Left kidney (tissue), 1 donor: ENCODE measurements at regions not wholly inside any gene's neighbourhood (a gene's known extent, or its start where the extent isn't known, plus 50 kb on each side); places are given as distances from the start of the nearest gene placed in this dataset.

Experiments used
- DNase-seq: peaks from one replicate; pipeline ENCODE4 v3.0.0-alpha.2; 2013

DNA sequence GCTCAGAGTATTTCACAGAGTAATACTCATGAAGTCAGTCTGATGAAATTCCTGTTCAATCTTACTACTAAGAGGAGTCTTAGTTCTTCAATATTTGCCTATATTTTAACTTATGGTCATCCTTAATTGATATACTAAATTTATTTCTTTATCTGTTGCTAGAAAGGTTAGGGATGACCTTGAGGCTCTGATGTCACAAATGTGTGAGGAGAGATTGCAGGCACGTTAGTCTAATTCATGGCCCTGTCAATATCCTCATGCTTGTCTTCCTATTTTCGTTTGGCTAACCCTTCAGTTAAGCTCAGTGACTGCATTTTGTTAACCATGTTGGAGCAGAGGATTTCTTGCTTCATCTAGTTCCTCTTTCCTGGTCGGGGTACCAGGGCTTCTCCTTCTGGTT, 704.7 kb upstream of the COBL start:
- DNase-seq, result no peak

DNA sequence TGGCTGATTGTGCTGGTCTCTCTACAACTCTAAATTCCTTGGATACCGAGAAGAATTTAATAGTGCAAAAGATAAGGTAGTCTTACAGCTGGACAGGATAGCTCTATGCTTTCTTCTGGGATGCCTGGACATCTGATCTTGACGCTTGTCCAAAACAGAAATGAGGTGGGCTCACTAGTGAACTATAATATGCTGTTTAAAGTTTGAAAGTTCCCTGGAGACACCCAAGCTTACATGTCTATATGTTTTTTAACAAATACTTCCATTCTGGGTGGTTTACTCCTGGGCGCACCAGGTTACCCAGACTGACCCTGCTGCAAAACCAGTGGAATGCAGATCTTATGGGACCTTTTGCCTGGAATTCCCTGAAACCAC, 702.1 kb upstream of the COBL start:
- DNase-seq, result no peak

GRCh38 chr7:52017802-52018679, 701.4 kb upstream of the COBL start:
- no peak for DNase-seq

DNA sequence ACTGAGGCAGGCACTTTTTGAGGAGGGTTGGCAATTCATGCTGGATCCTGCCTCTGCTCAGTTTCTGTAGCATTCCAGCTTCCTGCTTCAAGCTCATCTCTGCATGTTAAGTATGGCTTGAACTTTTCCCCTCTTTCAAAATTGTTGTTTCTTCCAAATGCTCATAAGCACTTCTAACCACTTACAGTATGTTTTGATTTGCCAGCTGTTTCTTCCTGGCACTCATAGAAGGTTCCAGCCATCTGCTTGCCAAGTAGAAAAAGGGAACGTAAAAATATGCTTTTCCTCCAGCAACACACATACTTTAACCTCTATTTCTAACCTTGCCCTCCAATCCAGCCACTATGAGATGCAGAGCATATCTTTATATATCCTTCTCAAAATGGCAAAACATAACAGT, 692.6 kb upstream of the COBL start:
- DNase-seq, result no peak

GRCh38 chr7:52006674-52007073, 690.1 kb upstream of the COBL start:
- DNase-seq, result no peak

DNA sequence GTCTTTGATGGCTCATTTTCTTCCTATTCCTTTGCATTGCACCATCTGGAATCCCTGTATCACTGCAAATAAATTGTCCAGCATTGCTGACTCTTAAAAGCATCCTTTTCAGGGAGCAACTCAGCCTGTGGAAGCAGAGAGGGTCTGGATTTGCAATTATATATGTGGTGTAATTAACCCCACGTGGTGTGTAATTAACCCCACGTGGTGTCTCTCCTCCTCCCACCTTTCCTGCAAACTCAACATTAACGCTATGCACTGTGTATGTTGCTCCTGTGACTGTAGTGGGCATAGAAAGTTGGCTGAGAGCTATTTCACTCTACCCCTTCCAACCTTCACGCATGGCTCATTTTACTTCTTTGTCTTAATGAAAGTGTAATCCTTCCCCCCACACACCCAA, 689.0 kb upstream of the COBL start:
- no peak for DNase-seq

- no peak for DNase-seq
These were observed 679.1 kb upstream of the COBL start for GRCh38 chr7:51995596-51996179.

DNA sequence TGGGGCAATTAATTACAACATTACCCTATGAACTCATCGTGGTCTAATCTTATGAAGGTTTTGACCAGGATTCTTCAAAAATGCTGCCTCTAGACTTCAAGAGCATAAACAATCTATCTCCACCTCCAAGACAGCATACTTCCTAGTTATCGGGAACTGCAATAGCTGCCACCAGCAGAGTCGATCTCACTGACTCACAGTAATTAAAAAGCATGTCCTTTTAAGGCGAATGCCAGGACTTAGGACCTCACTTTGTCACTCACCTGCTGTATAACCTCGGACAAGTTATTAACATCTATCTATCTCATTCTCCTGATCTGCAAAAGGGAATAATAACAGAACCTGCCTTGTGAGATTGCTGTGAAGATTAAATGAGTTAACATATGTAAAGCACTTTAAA, 666.0 kb upstream of the COBL start:
- no peak for DNase-seq

GRCh38 chr7:51980812-51981211, 664.2 kb upstream of the COBL start:
- no peak for DNase-seq

DNA sequence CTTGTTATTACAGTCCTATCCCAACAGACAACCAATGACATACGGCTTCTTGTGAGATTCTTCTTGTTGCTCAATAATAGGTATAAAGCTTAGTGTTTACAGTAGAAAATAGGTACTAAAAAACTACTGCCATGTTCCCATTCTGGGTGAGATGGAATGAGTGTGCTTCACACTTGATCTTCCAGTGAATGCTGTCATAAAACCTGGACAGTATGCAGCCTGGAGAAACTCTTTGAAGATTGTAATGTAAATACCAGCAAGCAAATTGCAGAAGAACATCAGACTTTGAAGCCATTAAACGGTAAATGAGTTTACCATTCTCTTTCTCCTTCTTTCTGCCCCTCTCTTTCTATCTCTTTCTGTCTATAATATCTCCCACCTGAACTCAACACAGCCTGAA, 663.7 kb upstream of the COBL start:
- no peak for DNase-seq

DNA sequence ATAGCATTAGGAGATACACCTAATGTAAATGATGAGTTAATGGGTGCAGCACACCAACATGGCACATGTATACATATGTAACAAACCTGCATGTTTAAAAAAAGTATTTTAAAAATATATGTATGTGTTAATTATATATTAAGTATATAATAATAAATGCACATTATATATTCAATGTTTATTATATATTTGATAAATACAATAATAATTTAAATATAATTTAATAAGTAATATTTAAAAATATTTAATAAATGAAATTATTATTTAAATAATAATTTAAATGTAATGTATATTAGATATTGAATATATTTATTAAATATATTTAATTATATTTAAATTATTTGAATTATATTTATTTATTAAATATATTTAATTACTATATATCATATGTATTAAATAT, 661.3 kb upstream of the COBL start:
- DNase-seq, result no peak

DNA sequence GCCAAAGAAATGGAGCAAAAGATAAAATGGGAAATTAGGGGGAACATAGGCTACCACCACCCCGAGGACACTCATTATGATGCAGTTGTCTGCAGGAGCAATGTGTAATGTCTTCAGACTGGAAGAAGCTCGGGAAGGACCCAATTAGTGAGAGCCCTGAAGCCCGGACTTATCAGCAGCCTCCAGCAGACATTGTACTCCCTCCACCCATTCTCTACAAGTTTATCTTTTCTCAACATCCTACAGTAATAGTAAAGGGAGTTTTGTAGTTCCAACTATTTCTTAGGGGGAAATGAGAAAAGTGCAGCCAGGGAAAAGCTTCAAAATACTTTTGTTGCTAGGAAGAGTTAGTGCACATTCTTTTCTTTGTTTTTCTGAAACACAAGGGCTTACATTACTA, 657.3 kb upstream of the COBL start:
- DNase-seq, result no peak

DNA sequence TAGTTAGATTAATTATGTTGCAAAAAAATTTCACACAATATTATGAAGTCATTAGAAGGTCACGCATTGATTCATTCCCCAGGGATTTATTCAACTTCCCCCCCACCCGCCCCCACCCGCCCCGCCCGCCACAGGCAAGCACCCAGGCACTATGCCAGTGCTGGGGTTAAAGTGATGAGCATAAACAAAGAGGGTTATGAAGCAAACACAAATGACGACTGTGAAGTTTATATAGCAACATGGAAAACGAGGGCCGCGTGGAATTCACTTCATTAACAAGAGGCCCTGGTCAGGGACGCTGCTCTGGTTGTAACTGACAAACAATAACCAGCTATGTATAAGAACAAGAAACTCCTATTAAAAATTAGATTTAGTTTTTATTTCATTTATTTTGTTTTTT, 656.5 kb upstream of the COBL start:
- DNase-seq, result no peak

DNA sequence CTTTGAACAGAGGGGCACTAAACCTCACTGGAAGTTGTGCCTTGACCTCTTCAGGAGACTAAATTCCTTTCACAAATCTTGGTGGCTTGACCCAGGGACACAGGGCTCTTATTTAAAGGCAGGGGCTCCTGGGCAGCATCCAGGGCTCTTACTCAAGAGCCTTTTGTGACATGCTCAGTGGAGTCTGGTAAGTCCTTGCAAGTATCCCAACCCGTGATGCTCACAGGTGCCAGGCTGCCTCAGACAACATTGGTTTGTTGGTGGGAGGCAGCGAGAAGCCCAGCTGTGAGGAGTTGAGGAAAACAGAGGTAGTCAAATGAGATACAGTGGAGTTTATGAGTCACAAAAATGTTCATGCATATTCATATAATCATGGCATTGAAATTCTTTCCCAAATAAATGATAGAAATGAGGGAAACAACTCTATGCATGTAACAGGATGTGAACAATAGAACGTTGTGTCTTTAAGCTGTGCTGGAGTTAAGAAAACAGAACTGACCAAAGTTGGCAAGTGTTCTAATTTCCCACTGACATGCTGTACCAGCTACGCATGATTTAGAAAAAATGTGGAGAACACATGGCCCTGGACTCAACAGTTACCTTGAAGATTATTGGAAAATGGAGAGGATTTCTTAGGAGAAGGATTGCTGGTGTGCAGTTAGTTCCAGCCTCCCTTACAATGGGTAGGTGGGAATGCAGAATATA, 654.5 kb upstream of the COBL start:
- no peak for DNase-seq

GRCh38 chr7:51968461-51968860, 651.9 kb upstream of the COBL start:
- DNase-seq, result no peak

- DNase-seq, result no peak
These were observed 648.8 kb upstream of the COBL start for GRCh38 chr7:51965454-51965853.

DNA sequence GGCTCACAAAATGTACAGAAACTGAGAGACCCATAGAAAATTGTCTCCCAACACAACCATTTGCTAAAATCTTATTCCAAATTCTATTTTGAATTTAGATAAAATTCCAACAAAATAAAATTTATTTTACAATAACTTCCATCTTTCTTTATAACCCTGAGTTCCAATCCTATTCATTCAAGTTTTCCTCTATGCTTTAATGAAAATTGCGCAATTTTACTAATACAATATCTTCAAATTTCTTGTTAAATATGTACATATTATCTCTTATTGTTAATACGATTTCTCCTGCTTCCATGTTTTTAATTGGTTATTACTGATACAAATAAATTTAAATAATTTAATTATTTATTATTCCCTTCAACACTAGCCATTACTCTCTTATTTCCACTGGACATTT, 645.2 kb upstream of the COBL start:
- no peak for DNase-seq

DNA sequence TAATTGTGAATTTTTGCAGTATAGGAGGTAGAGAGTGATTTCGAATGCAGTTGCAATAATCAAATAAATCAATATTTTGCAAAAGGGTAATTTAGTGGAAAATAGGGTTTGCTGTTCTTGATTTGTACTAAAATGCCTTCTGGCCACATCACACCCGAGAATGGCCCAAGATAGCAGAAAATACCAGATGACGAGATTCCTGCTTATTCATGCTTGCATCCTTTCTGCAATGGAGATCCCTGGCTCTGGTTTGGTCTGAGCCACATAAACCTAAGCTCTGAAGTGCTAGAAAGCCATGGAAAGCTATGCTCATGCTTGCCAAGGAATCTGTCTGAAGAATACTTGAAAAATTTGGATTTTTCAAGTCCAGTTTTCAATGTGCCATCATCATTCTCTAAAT, 634.2 kb upstream of the COBL start:
- DNase-seq, result no peak

GRCh38 chr7:51949726-51950644, 633.4 kb upstream of the COBL start:
- no peak for DNase-seq

DNA sequence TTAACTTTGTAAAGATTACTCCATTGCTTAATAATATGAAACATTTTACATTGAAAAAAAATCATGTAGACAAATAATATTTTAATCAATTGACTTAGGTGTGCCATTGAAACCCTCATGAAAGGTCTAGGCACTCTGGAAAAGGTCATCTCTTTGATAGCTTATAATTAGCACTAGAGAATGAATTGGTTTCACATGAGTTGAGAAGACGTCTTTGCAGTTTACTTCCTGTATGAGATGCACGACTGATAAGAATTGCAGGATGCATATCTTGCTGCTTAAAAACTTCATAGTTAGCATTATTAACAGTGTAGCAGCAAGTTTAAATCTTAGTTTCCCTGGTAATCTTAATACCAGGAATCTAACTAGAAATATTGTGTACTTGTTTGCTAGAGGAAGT, 614.2 kb upstream of the COBL start:
- DNase-seq, result no peak

DNA sequence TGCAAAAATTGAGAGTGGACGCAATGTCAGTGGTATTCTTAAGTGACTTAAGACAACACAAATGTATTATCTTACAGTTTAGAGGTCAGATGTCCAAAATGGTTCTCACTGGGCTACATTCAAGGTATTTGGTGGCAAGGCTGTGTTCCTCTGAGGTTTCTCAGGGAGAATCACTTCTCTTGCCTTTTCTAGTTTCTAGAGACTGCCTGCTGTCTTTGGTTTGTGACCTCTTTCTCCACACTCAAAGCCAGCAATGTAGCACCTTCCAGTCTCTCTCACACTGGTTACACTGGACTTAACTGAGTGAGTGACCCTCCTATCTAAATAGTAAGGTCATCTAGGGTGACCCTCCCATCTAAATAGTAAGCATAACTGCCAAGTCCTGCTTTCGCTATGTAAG, 613.2 kb upstream of the COBL start:
- no peak for DNase-seq

- DNase-seq, result no peak
These were observed 611.1 kb upstream of the COBL start for GRCh38 chr7:51927738-51928137.
